DND-41 (cell line): ENCODE measurements at regions not wholly inside any gene's neighbourhood (a gene's known extent, or its start where the extent isn't known, plus 50 kb on each side); places are given as distances from the start of the nearest gene placed in this dataset.

Experiments used
- ATAC-seq: fragments of 200-7000 bp; cut with Tn5 transposase; 3 replicates; pipeline ENCODE4 v1.9.1; 2021; ENCODE audit warnings: low read depth; ENCODE audit not compliant: insufficient read depth
- DNase-seq: peaks from one replicate; pipeline ENCODE4 v3.0.0-alpha.2; 2020
- H2AFZ ChIP-seq: 2 replicates; pipeline ENCODE4 v1.6.0; 2012; ENCODE audit warnings: low read depth, low read length
- H3K27ac ChIP-seq: 2 replicates; pipeline ENCODE4 v1.5.1; 2012; ENCODE audit warnings: low read length, inconsistent platforms
- H3K27me3 ChIP-seq: fragments of 200-600 bp; sonication (generic); 2 replicates; pipeline ENCODE4 v1.6.0; 2012; ENCODE audit warnings: low read length, mild to moderate bottlenecking, inconsistent platforms; ENCODE audit not compliant: insufficient read depth, poor library complexity
- H3K36me3 ChIP-seq: 2 replicates; pipeline ENCODE4 v1.5.1; 2012; ENCODE audit warnings: low read length, inconsistent platforms; ENCODE audit not compliant: insufficient read depth
- H3K4me1 ChIP-seq: 2 replicates; pipeline ENCODE4 v1.5.1; 2012; ENCODE audit warnings: mild to moderate bottlenecking, low read length; ENCODE audit not compliant: insufficient read depth
- H3K4me2 ChIP-seq: 2 replicates; pipeline ENCODE4 v1.6.0; 2012; ENCODE audit warnings: mild to moderate bottlenecking, moderate library complexity, low read length, inconsistent platforms; ENCODE audit not compliant: insufficient read depth
- H3K4me3 ChIP-seq, 2 experiments: fragments of 200-600 bp in 1 of 2; shearing (Covaris generic) in 1 of 2; 2 replicates each; pipeline ENCODE4 v1.5.1; 2012 to 2016; ENCODE audit warnings: inconsistent platforms in 2 of 2, low read length in 2 of 2, mild to moderate bottlenecking in 2 of 2, low read depth in 1 of 2, moderate library complexity in 1 of 2
- H3K79me2 ChIP-seq: 2 replicates; pipeline ENCODE4 v1.6.0; 2012; ENCODE audit warnings: low read length, inconsistent platforms; ENCODE audit not compliant: insufficient read depth
- H3K9ac ChIP-seq: 2 replicates; pipeline ENCODE4 v1.6.0; 2012; ENCODE audit warnings: low read depth, mild to moderate bottlenecking, inconsistent platforms, low read length, moderate library complexity
- H3K9me3 ChIP-seq: 2 replicates; pipeline ENCODE4 v1.5.1; 2012; ENCODE audit warnings: low read length, moderate library complexity, mild to moderate bottlenecking, inconsistent platforms; ENCODE audit not compliant: insufficient read depth, severe bottlenecking
- H4K20me1 ChIP-seq: 2 replicates; pipeline ENCODE4 v1.6.0; 2012; ENCODE audit warnings: low read length; ENCODE audit not compliant: insufficient read depth
- CTCF ChIP-seq: IDR thresholded peaks from 2 replicates; pipeline ENCODE4 v1.5.1; 2012; ENCODE audit warnings: borderline replicate concordance, low read length, moderate library complexity, mild to moderate bottlenecking; ENCODE audit not compliant: poor library complexity, severe bottlenecking; ENCODE audit errors: extremely low read depth
- EZH2 ChIP-seq: IDR thresholded peaks from 3 replicates; pipeline ENCODE4 v1.6.1; 2012; ENCODE audit warnings: borderline replicate concordance, low read depth, mild to moderate bottlenecking, moderate library complexity, low read length, inconsistent platforms; ENCODE audit not compliant: severe bottlenecking

DNA sequence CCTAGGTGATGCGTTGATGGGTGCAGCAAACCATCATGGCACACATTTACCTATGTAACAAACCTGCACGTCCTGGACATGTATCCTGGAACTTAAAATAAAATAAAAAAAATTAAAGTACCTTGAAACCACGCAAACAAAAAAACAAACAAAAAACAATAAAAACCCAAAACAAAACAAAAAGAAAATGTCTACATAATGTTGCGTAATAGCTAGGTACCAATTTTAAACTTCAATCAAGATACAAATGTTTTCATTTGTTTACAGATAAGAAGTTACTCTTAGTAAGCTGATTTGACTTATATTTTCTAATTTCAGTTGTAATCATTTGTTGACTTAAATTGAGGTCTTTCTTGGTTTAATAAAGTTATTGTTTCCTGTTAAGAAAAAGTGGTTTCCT, 349.6 kb upstream of the KCNMB2 start:
- no peak for ATAC-seq

GRCh38 chr3:178189854-178190253, 346.4 kb upstream of the KCNMB2 start:
- Histone ChIP-seq H3K4me1 (no peaks in the 10 kb centered on the region), H3K27ac (no peak overlapping the region), H3K4me3 (no peak overlapping the region), H2AFZ (0 out of 2 replicates have a peak overlapping the region, but pooled peaks have one; percentile 17), H3K36me3 (no peaks in the 10 kb centered on the region), H3K4me2 (no peak overlapping the region), H3K9me3 (no peaks in the 10 kb centered on the region), H3K9ac (no peak overlapping the region), H4K20me1 (no peaks in the 10 kb centered on the region), H3K27me3 (no peaks in the 10 kb centered on the region), H3K79me2 (no peaks in the 10 kb centered on the region)
- no peak for ATAC-seq
- DNase-seq, result no peak
- TF ChIP-seq CTCF (no peak), EZH2 (no peak)

More for the DNA sequence above, 349.6 kb upstream of the KCNMB2 start:
- DNase-seq, result no peak
- Histone ChIP-seq H3K4me3 (no peak overlapping the region), H3K4me2 (no peak overlapping the region), H2AFZ (no peak overlapping the region), H3K27ac (no peak overlapping the region), H3K36me3 (no peaks in the 10 kb centered on the region), H3K9ac (no peak overlapping the region), H3K4me1 (no peaks in the 10 kb centered on the region), H3K79me2 (no peaks in the 10 kb centered on the region), H3K27me3 (no peaks in the 10 kb centered on the region), H3K9me3 (no peaks in the 10 kb centered on the region), H4K20me1 (no peaks in the 10 kb centered on the region)
- no peak for TF ChIP-seq CTCF
- no peak for TF ChIP-seq EZH2

- Histone ChIP-seq H3K4me1 (no peaks in the 10 kb centered on the region), H3K79me2 (no peaks in the 10 kb centered on the region), H3K9ac (no peak overlapping the region), H2AFZ (no peak overlapping the region), H3K27ac (no peak overlapping the region), H4K20me1 (no peaks in the 10 kb centered on the region), H3K27me3 (no peaks in the 10 kb centered on the region), H3K36me3 (no peaks in the 10 kb centered on the region), H3K4me3 (no peak overlapping the region), H3K4me2 (no peak overlapping the region), H3K9me3 (no peaks in the 10 kb centered on the region)
- ATAC-seq (peak; percentile 24; the same call in 1 of the 3 replicates), DNase-seq (no peak)
- TF ChIP-seq EZH2 (no peak), CTCF (no peak)
Measured at GRCh38 chr3:178193846-178194245, 342.4 kb upstream of the KCNMB2 start.

DNA sequence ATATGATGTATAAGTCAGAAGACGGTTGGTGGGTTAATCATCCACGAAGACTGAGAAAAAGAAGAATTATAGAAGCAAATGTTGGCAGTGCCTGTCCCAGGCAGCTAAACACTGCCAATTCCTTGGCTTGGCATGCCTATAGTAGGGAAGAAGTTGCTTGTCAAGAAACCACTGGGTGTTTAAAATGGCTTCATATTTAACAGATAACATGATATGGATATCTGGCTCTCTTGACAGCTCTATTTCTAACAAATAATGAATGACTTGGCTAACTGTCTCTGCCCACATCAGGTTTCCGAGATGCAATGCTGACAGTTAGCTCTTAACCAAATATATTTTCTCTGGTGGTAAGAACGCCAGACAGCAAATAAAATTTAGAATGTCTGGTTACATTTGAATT, 341.7 kb upstream of the KCNMB2 start:
- H3K4me1 ChIP-seq, result no peaks in the 10 kb centered on the region
- no peaks in the 10 kb centered on the region for H3K27me3 ChIP-seq
- no peak overlapping the region for H3K4me2 ChIP-seq
- H3K9me3 ChIP-seq, result no peaks in the 10 kb centered on the region
- TF ChIP-seq EZH2 (no peak), CTCF (no peak)
- DNase-seq, result no peak
- H3K79me2 ChIP-seq, result no peaks in the 10 kb centered on the region
- no peak overlapping the region for H3K27ac ChIP-seq
- no peak overlapping the region for H3K4me3 ChIP-seq
- no peaks in the 10 kb centered on the region for H4K20me1 ChIP-seq
- H3K36me3 ChIP-seq, result no peaks in the 10 kb centered on the region
- no peak overlapping the region for H2AFZ ChIP-seq
- no peak for ATAC-seq
- H3K9ac ChIP-seq, result no peak overlapping the region
